ENCODE measurements at regions not wholly inside any gene's neighbourhood (a gene's known extent, or its start where the extent isn't known, plus 50 kb on each side); places are given as distances from the start of the nearest gene placed in this dataset.

DNA sequence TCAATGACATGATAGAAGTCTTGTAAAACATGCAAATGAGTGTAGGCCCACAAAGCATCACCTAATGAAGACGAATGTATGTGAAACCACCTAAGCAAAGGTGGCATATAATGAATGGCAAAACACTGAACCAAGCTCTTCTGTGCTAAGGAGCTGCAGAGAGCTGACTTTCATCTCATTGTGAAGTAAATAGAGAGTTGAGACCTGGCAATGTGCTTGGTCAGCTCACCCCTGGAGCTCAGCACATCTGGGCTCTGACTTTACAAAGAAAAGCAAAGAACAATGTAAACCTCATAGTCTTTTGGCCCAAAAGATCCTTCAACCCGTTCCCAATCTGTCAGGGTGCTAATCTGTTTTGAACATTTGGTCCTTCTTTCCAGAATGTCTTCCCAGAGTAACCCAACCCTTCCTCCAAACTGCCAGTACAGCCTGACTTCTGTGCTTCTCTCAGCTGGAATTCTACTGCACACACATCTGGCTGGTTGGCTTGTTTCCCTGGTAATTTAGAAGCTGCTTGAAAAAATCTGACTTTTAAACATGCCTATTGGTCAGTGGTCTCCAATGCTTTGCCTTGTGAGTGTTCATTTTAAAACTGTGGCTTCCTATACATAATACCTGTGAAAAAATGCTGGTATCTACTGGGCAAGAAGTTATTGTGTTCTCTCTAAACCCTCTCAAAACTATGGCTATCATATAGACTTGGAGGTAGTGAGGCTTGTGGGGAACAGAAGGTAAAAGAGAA, 101.7 kb downstream of the CD200R1L start:
- TF ChIP-seq, protein P1, sequence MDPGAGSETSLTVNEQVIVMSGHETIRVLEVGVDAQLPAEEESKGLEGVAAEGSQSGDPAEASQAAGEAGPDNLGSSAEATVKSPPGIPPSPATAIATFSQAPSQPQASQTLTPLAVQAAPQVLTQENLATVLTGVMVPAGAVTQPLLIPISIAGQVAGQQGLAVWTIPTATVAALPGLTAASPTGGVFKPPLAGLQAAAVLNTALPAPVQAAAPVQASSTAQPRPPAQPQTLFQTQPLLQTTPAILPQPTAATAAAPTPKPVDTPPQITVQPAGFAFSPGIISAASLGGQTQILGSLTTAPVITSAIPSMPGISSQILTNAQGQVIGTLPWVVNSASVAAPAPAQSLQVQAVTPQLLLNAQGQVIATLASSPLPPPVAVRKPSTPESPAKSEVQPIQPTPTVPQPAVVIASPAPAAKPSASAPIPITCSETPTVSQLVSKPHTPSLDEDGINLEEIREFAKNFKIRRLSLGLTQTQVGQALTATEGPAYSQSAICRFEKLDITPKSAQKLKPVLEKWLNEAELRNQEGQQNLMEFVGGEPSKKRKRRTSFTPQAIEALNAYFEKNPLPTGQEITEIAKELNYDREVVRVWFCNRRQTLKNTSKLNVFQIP (CRISPR knock-in tag; IDR thresholded peaks at IDR 0.05; ENCODE audit: borderline replicate concordance, low read depth): no peak
- no peak for TF ChIP-seq SNAI2 (CRISPR knock-in tag; IDR thresholded peaks at IDR 0.05)
- TF ChIP-seq, protein P2, sequence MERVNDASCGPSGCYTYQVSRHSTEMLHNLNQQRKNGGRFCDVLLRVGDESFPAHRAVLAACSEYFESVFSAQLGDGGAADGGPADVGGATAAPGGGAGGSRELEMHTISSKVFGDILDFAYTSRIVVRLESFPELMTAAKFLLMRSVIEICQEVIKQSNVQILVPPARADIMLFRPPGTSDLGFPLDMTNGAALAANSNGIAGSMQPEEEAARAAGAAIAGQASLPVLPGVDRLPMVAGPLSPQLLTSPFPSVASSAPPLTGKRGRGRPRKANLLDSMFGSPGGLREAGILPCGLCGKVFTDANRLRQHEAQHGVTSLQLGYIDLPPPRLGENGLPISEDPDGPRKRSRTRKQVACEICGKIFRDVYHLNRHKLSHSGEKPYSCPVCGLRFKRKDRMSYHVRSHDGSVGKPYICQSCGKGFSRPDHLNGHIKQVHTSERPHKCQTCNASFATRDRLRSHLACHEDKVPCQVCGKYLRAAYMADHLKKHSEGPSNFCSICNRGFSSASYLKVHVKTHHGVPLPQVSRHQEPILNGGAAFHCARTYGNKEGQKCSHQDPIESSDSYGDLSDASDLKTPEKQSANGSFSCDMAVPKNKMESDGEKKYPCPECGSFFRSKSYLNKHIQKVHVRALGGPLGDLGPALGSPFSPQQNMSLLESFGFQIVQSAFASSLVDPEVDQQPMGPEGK (CRISPR knock-in tag; IDR thresholded peaks at IDR 0.05; ENCODE audit: borderline replicate concordance): no peak
- no peak for TF ChIP-seq ZC3H10 (CRISPR knock-in tag; IDR thresholded peaks at IDR 0.05)
- no peak for TF ChIP-seq ZFP30 (CRISPR knock-in tag; IDR thresholded peaks at IDR 0.05)
- TF ChIP-seq ESRRG (CRISPR knock-in tag; IDR thresholded peaks at IDR 0.05): no peak
- no peak for TF ChIP-seq ZFP3 (CRISPR knock-in tag; IDR thresholded peaks at IDR 0.05)
- TF ChIP-seq RARB (CRISPR knock-in tag; IDR thresholded peaks at IDR 0.05): no peak
- TF ChIP-seq, protein P3, sequence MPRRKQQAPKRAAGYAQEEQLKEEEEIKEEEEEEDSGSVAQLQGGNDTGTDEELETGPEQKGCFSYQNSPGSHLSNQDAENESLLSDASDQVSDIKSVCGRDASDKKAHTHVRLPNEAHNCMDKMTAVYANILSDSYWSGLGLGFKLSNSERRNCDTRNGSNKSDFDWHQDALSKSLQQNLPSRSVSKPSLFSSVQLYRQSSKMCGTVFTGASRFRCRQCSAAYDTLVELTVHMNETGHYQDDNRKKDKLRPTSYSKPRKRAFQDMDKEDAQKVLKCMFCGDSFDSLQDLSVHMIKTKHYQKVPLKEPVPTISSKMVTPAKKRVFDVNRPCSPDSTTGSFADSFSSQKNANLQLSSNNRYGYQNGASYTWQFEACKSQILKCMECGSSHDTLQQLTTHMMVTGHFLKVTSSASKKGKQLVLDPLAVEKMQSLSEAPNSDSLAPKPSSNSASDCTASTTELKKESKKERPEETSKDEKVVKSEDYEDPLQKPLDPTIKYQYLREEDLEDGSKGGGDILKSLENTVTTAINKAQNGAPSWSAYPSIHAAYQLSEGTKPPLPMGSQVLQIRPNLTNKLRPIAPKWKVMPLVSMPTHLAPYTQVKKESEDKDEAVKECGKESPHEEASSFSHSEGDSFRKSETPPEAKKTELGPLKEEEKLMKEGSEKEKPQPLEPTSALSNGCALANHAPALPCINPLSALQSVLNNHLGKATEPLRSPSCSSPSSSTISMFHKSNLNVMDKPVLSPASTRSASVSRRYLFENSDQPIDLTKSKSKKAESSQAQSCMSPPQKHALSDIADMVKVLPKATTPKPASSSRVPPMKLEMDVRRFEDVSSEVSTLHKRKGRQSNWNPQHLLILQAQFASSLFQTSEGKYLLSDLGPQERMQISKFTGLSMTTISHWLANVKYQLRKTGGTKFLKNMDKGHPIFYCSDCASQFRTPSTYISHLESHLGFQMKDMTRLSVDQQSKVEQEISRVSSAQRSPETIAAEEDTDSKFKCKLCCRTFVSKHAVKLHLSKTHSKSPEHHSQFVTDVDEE (CRISPR knock-in tag; IDR thresholded peaks at IDR 0.05): no peak
